Lower leg skin (tissue), 4 donors: ENCODE measurements at regions not wholly inside any gene's neighbourhood (a gene's known extent, or its start where the extent isn't known, plus 50 kb on each side); places are given as distances from the start of the nearest gene placed in this dataset.

Source experiments
- DNase-seq, 2 donors: peaks; one replicate each; pipeline ENCODE4 v3.0.0-alpha.2; 2019; ENCODE audit warnings: low spot score in 2 of 2
- H3K4me3 ChIP-seq: fragments of 200-600 bp; sonication (generic); 2 replicates; pipeline ENCODE4 v1.5.1; 2017; ENCODE audit warnings: mild to moderate bottlenecking, low read depth; ENCODE audit not compliant: poor library complexity, severe bottlenecking
- POLR2A ChIP-seq, 2 donors: fragments of 450-650 bp; IDR thresholded peaks; one replicate each; pipeline ENCODE4 v1.6.1; 2016 to 2017; ENCODE audit warnings: antibody characterized with exemption in 2 of 2, mild to moderate bottlenecking in 1 of 2, moderate library complexity in 1 of 2
- WGBS, 2 donors: methylation state at CpG; one replicate each; pipeline ENCODE4 v1.1.5; 2018; 5-methylcytosine and 5-hydroxymethylcytosine counted together
- intact Hi-C: fragments of 100-400 bp; cut with DNase I; formaldehyde crosslinking; loops from one replicate; pipeline ENCODE4 v1.15.0; 2023; ENCODE audit warnings: low total_unique reads
- TF ChIP-seq, protein P1 (sequence below), 3 donors: fragments of 450-650 bp; IDR thresholded peaks; one replicate each; pipeline ENCODE4 v1.5.1; 2016; ENCODE audit warnings: antibody characterized with exemption in 3 of 3, mild to moderate bottlenecking in 3 of 3, moderate library complexity in 2 of 3

DNA sequence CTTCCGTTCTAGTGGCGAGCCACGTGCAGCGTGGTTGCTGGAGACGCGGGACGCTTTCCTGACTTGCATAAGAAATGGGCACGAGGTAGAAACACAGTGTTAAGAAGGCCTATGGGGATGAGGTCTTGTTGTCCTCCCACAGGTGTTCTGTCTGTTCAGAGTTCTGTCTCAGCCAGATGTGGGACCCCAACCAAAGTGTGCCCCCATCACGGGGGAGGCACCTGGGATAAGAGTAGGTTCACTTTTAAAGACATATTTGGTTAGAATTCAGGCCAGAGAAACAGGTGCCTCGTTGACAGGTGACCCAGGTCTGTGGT, 56.0 kb upstream of the PITRM1 start:
- 86 to 90% methylated on average over 10 of the region's 10 CpGs for WGBS, 2 donors
- TF ChIP-seq POLR2A (IDR thresholded peaks at IDR 0.05): no peak
- TF ChIP-seq, protein P1, sequence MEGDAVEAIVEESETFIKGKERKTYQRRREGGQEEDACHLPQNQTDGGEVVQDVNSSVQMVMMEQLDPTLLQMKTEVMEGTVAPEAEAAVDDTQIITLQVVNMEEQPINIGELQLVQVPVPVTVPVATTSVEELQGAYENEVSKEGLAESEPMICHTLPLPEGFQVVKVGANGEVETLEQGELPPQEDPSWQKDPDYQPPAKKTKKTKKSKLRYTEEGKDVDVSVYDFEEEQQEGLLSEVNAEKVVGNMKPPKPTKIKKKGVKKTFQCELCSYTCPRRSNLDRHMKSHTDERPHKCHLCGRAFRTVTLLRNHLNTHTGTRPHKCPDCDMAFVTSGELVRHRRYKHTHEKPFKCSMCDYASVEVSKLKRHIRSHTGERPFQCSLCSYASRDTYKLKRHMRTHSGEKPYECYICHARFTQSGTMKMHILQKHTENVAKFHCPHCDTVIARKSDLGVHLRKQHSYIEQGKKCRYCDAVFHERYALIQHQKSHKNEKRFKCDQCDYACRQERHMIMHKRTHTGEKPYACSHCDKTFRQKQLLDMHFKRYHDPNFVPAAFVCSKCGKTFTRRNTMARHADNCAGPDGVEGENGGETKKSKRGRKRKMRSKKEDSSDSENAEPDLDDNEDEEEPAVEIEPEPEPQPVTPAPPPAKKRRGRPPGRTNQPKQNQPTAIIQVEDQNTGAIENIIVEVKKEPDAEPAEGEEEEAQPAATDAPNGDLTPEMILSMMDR (IDR thresholded peaks at IDR 0.05): no peak
- H3K4me3 ChIP-seq: no peak overlapping the region
- DNase-seq: no peak
- intact Hi-C loops: no loop called here

DNA sequence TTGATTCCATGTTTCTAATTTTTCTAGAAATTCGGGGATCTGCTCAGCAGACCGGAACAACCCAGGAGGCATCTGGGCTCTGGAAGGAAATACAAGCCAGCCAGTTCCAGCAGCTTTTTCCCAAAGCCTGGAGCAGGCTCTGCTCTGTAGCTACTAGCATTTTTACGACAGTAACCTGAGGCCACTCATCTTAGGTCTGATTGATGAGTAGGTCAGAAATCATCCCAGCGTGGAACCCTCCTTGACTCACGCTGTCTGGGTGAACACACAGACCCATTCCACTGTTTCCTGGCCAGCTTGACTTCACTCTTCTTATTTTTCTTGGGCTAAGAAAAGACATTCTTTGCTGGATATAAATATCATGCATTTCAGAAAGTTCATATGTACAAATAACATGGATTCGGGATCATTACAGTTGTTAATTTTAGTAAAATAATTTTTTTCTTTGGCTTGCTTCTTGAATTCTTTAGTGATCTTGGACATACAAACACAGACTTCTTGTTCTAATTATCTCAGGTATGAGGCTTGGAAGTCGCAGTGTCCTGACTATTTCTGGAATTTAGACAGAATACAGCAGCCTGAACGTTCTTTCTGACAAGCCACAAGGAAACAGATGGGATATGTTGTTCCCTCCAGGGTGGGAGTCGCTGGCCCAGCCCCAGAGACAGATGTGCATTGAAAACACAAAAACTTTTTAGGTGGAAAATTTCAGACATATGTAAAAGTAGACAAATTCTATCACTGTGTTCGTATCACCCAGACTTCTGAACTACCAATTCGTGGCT, 54.6 kb upstream of the PITRM1 start:
- intact Hi-C loops: no loop called here
- 44 to 57% methylated on average over 11 of the region's 11 CpGs for WGBS, 2 donors
- DNase-seq: no peak
- TF ChIP-seq POLR2A (IDR thresholded peaks at IDR 0.05): no peak
- TF ChIP-seq, protein P1 (IDR thresholded peaks at IDR 0.05): no peak
- no peak overlapping the region for H3K4me3 ChIP-seq

DNA sequence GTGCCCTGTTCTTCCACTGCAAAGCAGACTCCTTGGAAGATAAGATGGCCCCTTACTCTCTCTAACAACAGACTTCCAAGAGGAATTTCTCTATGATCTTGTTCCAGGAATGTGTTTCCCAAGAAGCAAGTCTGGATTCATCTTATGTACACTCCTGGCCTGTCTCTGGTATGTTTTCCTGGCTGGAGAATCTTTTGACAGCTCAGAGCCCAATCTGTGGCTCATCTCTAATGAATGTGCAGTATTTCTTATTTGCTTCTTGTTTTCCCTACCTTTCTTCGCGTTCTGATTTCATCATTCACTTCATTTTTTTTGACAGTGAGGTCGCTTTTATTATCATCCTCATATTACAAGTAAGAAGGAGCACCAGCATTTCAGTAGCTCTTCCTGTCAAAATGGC, 53.0 kb upstream of the PITRM1 start:
- H3K4me3 ChIP-seq: no peak overlapping the region
- 51 to 56% methylated on average over 3 of the region's 3 CpGs for WGBS, 2 donors
- TF ChIP-seq, protein P1 (IDR thresholded peaks at IDR 0.05): no peak
- no peak for TF ChIP-seq POLR2A (IDR thresholded peaks at IDR 0.05)
- intact Hi-C loops: no loop called here
- no peak for DNase-seq

DNA sequence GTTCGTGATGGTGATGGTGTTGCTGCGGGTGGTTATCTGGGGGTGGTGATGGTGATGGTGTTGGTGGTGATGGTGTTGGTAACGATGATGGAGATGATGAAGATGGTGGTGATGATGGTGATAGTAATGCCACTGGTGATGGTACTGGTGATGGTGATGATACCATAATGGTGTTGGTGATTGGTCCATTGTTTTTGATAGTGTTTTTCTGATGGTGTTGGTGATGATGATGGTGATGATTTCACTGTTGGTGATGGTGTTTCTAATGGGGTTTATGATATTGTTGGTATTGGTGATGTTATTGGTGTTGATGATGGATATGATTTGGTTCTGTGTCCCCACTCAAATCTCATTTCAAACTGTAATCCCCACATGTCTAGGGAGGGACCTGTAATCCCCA, 51.7 kb upstream of the PITRM1 start:
- TF ChIP-seq, protein P1 (IDR thresholded peaks at IDR 0.05): no peak
- no peak for TF ChIP-seq POLR2A (IDR thresholded peaks at IDR 0.05)
- H3K4me3 ChIP-seq: no peak overlapping the region
- intact Hi-C loops: no loop called here
- DNase-seq: no peak
- 96 to 99% methylated on average over 3 of the region's 3 CpGs for WGBS, 2 donors

DNA sequence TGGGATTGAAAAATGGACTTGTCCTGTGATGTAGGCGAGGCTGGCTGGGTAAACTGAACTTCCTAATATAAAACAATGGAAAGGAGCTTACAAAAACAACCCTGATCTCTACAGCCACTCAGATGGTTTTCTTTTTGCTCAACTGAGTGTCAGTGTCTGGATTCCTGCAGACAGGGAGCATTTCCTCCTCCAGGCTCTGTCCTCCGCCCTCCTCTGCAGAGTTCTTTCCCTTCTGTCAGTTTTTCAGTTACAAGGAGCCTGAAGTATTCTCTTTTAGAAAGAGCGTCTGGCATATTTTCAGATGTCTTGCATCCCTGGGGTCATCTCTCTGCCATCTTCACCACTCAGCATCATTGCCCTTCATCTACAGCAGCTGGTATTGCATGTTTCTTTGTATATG, 50.0 kb upstream of the PITRM1 start:
- 74 to 88% methylated on average over 3 of the region's 3 CpGs for WGBS, 2 donors
- no peak for DNase-seq
- no peak overlapping the region for H3K4me3 ChIP-seq
- intact Hi-C loops: no loop called here
- TF ChIP-seq, protein P1 (IDR thresholded peaks at IDR 0.05): no peak
- TF ChIP-seq POLR2A (IDR thresholded peaks at IDR 0.05): no peak
